Prostate gland (tissue), 2 donors: ENCODE measurements at regions not wholly inside any gene's neighbourhood (a gene's known extent, or its start where the extent isn't known, plus 50 kb on each side); places are given as distances from the start of the nearest gene placed in this dataset.

Experiments used
- DNase-seq: peaks from one replicate; pipeline ENCODE4 v3.0.0-alpha.2; 2019; ENCODE audit warnings: low spot score
- H3K27ac ChIP-seq, 2 donors: fragments of 200-600 bp; sonication (generic); 2 replicates each; pipeline ENCODE4 v1.5.1; 2017 to 2019
- H3K27me3 ChIP-seq: fragments of 200-600 bp; sonication (generic); replicated peaks from 2 replicates; pipeline ENCODE4 v1.5.1; 2019; ENCODE audit not compliant: insufficient read depth
- H3K36me3 ChIP-seq, 2 donors: fragments of 200-600 bp; sonication (generic); 1 replicate in 1 of 2; 2 replicates in 1 of 2; pipeline versions ENCODE4 v1.5.1 to v1.8.1; 2017 to 2019
- H3K4me1 ChIP-seq: fragments of 200-600 bp; sonication (generic); replicated peaks from 2 replicates; pipeline ENCODE4 v1.5.1; 2019
- H3K4me3 ChIP-seq, 2 donors: fragments of 200-600 bp; sonication (generic); 2 replicates each; pipeline ENCODE4 v1.5.1; 2017 to 2019
- H3K9me3 ChIP-seq: fragments of 200-600 bp; sonication (generic); 2 replicates; pipeline ENCODE4 v1.5.1; 2017
- POLR2A ChIP-seq: fragments of 450-650 bp; IDR thresholded peaks from one replicate; pipeline ENCODE4 v1.6.1; 2016; ENCODE audit warnings: antibody characterized with exemption, mild to moderate bottlenecking
- POLR2AphosphoS5 ChIP-seq: sonication (generic); formaldehyde crosslinking; IDR thresholded peaks from one replicate; pipeline ENCODE4 v1.6.1; 2017; ENCODE audit warnings: antibody characterized with exemption
- WGBS: methylation state at CpG from one replicate; pipeline ENCODE4 v1.1.5; 2018; 5-methylcytosine and 5-hydroxymethylcytosine counted together
- intact Hi-C: fragments of 100-400 bp; cut with DNase I; formaldehyde crosslinking; loops from one replicate; pipeline ENCODE4 v1.14.2; 2022
- TF ChIP-seq, protein P1 (sequence below), 4 experiments: fragments of 200-600 bp in 2 of 4; fragments of 450-650 bp in 2 of 4; sonication (generic) in 2 of 4; IDR thresholded peaks; 1 replicate in 3 of 4; 2 replicates in 1 of 4; pipeline ENCODE4 v1.5.1; 2016 to 2019; ENCODE audit warnings: antibody characterized with exemption in 4 of 4, mild to moderate bottlenecking in 2 of 4, moderate library complexity in 2 of 4

DNA sequence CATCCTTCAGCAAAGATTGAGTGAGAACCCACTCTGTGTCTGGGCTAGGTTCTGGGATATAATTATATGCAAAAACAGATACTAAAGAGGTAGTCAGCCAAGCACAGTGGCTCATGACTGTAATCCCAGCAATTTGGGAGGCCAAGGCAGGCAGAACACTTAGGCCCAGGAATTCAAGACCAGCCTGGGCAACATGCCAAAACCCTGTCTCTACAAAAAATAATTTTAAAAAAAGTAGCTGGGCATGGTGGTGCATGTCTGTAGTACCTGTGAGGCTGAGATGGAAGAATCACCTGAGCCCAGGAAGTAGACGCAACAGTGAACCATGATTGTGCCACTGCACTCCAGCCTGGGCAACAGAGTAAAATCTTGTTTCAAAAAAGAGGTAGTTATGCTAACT lies 237.5 kb upstream of the HMGA2 start:
- WGBS, result 83% methylated on average over 1 of the region's 1 CpG
- TF ChIP-seq POLR2A (no peak), POLR2AphosphoS5 (no peak)
- TF ChIP-seq, protein P1, sequence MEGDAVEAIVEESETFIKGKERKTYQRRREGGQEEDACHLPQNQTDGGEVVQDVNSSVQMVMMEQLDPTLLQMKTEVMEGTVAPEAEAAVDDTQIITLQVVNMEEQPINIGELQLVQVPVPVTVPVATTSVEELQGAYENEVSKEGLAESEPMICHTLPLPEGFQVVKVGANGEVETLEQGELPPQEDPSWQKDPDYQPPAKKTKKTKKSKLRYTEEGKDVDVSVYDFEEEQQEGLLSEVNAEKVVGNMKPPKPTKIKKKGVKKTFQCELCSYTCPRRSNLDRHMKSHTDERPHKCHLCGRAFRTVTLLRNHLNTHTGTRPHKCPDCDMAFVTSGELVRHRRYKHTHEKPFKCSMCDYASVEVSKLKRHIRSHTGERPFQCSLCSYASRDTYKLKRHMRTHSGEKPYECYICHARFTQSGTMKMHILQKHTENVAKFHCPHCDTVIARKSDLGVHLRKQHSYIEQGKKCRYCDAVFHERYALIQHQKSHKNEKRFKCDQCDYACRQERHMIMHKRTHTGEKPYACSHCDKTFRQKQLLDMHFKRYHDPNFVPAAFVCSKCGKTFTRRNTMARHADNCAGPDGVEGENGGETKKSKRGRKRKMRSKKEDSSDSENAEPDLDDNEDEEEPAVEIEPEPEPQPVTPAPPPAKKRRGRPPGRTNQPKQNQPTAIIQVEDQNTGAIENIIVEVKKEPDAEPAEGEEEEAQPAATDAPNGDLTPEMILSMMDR (IDR thresholded peaks at IDR 0.05), result no peak
- Histone ChIP-seq H3K36me3 (no peaks in the 10 kb centered on the region), H3K27ac (no peak overlapping the region), H3K9me3 (no peaks in the 10 kb centered on the region), H3K4me1 (no peaks in the 10 kb centered on the region), H3K4me3 (no peak overlapping the region), H3K27me3 (no peaks in the 10 kb centered on the region)
- intact Hi-C loops, result no loop called here
- DNase-seq, result no peak

DNA sequence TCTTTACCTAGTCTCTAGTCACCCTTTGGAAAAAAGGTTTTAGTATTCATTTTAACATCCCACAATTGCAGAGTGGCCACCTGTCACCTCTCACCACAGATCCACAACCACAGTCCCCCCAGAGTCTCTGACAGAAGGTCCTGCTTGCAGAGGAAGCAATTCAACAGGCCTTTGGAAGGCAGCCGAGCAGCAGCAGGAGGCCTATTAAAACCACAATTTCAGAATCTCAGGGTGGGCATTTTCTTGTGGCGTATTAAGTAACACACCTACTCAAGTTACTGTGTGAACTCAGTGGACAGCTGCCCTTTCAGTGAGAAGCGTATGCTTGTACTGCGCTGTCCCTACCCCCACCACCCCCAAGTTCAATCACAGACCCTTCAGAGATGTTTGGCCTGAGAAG lies 234.0 kb upstream of the HMGA2 start:
- no peak for DNase-seq
- H3K4me1 ChIP-seq, result no peaks in the 10 kb centered on the region
- H3K4me3 ChIP-seq, result no peak overlapping the region
- intact Hi-C loops, result no loop called here
- H3K27ac ChIP-seq, result no peak overlapping the region
- WGBS, result 94% methylated on average over 4 of the region's 4 CpGs
- peaks cover 3% of the 10 kb centered on the region for H3K27me3 ChIP-seq
- TF ChIP-seq POLR2A (no peak), POLR2AphosphoS5 (no peak)
- TF ChIP-seq, protein P1 (IDR thresholded peaks at IDR 0.05), result no peak
- no peaks in the 10 kb centered on the region for H3K9me3 ChIP-seq
- H3K36me3 ChIP-seq, result no peaks in the 10 kb centered on the region

DNA sequence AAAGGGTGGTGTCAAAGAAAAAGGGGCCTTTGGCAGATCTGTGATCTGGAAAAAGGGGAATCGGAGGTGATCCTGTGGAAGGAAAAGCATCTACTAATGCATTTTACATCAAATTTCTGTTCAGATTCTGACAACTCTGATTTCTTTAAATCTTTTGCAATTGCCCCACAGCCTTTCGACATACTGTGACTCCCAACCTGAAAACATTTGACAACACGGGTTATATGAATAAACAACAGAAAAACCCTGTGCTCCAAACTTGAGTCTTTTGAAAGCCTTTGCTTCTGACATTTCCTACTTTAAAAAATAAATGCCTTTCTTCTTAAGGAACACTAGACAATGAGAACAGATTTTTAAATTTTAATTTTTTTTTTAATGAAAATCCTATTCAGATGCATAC lies 231.9 kb upstream of the HMGA2 start:
- WGBS, result 90% methylated on average over 3 of the region's 3 CpGs
- H3K4me1 ChIP-seq, result no peaks in the 10 kb centered on the region
- no peak for DNase-seq
- intact Hi-C loops, result no loop called here
- H3K9me3 ChIP-seq, result no peaks in the 10 kb centered on the region
- peaks cover 3% of the 10 kb centered on the region for H3K27me3 ChIP-seq
- no peak for TF ChIP-seq POLR2A
- TF ChIP-seq POLR2AphosphoS5, result no peak
- TF ChIP-seq, protein P1 (IDR thresholded peaks at IDR 0.05), result no peak
- H3K27ac ChIP-seq, result no peak overlapping the region
- H3K4me3 ChIP-seq, result no peak overlapping the region
- no peaks in the 10 kb centered on the region for H3K36me3 ChIP-seq

DNA sequence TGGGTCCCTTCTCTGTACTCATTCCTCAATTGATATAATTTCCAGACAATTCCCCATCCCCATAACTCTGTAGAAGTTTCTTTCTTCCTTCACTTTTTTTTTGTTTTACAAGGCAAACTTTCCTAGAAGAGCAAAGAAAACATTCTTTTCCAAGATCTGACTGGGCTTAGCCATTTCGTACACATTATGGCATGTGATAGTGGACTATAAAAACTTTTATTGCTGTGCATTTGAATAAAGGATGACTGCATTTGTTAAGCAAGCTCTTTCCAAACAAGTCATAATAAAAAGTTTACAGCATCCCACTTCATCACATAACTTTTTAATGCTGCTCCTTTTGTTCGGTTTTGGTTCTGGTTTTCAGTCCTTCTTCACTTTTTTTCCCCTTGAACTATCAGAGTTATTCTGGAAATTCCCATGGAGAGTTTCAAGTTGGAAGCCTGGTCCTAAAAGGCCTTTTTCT lies 231.0 kb upstream of the HMGA2 start:
- Histone ChIP-seq H3K27ac (no peak overlapping the region), H3K4me1 (no peaks in the 10 kb centered on the region), H3K36me3 (no peaks in the 10 kb centered on the region), H3K9me3 (no peaks in the 10 kb centered on the region), H3K4me3 (no peak overlapping the region), H3K27me3 (peaks cover 3% of the 10 kb centered on the region)
- 13% methylated on average over 2 of the region's 2 CpGs for WGBS
- DNase-seq, result peak; percentile 31
- intact Hi-C loops, result no loop called here
- TF ChIP-seq, protein P1 (IDR thresholded peaks at IDR 0.05), result no peak
- TF ChIP-seq POLR2AphosphoS5 (peak; percentile 87), POLR2A (no peak)

DNA sequence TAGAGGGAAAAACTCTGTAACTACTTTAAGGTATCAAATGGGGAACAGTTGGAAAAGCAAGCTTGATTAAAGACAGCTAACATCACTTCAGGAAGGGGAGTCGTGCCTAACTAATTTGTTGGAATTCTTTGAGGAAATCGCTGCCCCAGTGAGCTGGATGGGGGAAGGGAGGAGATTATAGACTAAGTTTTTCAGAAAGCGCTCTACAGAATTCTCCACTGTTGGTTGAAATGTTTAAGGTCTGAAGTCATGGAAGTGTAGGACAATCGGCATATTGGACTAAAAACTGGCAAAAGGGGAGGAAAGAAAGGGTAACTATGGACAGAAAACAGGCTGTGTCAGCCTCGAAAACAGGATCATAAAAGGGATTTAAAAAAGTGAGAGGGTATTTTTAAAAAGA lies 229.9 kb upstream of the HMGA2 start:
- Histone ChIP-seq H3K36me3 (no peaks in the 10 kb centered on the region), H3K27me3 (peaks cover 3% of the 10 kb centered on the region), H3K4me3 (no peak overlapping the region), H3K9me3 (no peaks in the 10 kb centered on the region), H3K27ac (no peak overlapping the region), H3K4me1 (no peaks in the 10 kb centered on the region)
- WGBS, result 59% methylated on average over 5 of the region's 5 CpGs
- no peak for DNase-seq
- TF ChIP-seq POLR2AphosphoS5 (no peak), POLR2A (no peak)
- TF ChIP-seq, protein P1 (IDR thresholded peaks at IDR 0.05), result no peak
- intact Hi-C loops, result no loop called here
